ENCODE measurements at regions not wholly inside any gene's neighbourhood (a gene's known extent, or its start where the extent isn't known, plus 50 kb on each side); places are given as distances from the start of the nearest gene placed in this dataset.

GRCh38 chr9:27634879-27635278 lies 61.6 kb upstream of the C9orf72 start (continued):
- TF ChIP-seq, protein P1, sequence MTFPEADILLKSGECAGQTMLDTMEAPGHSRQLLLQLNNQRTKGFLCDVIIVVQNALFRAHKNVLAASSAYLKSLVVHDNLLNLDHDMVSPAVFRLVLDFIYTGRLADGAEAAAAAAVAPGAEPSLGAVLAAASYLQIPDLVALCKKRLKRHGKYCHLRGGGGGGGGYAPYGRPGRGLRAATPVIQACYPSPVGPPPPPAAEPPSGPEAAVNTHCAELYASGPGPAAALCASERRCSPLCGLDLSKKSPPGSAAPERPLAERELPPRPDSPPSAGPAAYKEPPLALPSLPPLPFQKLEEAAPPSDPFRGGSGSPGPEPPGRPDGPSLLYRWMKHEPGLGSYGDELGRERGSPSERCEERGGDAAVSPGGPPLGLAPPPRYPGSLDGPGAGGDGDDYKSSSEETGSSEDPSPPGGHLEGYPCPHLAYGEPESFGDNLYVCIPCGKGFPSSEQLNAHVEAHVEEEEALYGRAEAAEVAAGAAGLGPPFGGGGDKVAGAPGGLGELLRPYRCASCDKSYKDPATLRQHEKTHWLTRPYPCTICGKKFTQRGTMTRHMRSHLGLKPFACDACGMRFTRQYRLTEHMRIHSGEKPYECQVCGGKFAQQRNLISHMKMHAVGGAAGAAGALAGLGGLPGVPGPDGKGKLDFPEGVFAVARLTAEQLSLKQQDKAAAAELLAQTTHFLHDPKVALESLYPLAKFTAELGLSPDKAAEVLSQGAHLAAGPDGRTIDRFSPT (tag by site-specific recombination; IDR thresholded peaks at IDR 0.05) = no peak
- TF ChIP-seq ZNF121 (tag by site-specific recombination; IDR thresholded peaks at IDR 0.05) (no peak), ZSCAN5A (tag by site-specific recombination; IDR thresholded peaks at IDR 0.05) (no peak), GLIS2 (tag by site-specific recombination; IDR thresholded peaks at IDR 0.05) (no peak), ZNF18 (tag by site-specific recombination; IDR thresholded peaks at IDR 0.05) (no peak)
- TF ChIP-seq, protein P2, sequence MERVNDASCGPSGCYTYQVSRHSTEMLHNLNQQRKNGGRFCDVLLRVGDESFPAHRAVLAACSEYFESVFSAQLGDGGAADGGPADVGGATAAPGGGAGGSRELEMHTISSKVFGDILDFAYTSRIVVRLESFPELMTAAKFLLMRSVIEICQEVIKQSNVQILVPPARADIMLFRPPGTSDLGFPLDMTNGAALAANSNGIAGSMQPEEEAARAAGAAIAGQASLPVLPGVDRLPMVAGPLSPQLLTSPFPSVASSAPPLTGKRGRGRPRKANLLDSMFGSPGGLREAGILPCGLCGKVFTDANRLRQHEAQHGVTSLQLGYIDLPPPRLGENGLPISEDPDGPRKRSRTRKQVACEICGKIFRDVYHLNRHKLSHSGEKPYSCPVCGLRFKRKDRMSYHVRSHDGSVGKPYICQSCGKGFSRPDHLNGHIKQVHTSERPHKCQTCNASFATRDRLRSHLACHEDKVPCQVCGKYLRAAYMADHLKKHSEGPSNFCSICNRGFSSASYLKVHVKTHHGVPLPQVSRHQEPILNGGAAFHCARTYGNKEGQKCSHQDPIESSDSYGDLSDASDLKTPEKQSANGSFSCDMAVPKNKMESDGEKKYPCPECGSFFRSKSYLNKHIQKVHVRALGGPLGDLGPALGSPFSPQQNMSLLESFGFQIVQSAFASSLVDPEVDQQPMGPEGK (tag by site-specific recombination; IDR thresholded peaks at IDR 0.05) = no peak
- TF ChIP-seq, protein P3, sequence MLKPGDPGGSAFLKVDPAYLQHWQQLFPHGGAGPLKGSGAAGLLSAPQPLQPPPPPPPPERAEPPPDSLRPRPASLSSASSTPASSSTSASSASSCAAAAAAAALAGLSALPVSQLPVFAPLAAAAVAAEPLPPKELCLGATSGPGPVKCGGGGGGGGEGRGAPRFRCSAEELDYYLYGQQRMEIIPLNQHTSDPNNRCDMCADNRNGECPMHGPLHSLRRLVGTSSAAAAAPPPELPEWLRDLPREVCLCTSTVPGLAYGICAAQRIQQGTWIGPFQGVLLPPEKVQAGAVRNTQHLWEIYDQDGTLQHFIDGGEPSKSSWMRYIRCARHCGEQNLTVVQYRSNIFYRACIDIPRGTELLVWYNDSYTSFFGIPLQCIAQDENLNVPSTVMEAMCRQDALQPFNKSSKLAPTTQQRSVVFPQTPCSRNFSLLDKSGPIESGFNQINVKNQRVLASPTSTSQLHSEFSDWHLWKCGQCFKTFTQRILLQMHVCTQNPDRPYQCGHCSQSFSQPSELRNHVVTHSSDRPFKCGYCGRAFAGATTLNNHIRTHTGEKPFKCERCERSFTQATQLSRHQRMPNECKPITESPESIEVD (tag by site-specific recombination; IDR thresholded peaks at IDR 0.05) = no peak
- TF ChIP-seq, protein P4, sequence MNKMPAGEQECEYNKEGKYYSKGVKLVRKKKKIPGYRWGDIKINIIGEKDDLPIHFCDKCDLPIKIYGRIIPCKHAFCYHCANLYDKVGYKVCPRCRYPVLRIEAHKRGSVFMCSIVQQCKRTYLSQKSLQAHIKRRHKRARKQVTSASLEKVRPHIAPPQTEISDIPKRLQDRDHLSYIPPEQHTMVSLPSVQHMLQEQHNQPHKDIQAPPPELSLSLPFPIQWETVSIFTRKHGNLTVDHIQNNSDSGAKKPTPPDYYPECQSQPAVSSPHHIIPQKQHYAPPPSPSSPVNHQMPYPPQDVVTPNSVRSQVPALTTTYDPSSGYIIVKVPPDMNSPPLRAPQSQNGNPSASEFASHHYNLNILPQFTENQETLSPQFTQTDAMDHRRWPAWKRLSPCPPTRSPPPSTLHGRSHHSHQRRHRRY (tag by site-specific recombination; IDR thresholded peaks at IDR 0.05) = no peak
- TF ChIP-seq, protein P5, sequence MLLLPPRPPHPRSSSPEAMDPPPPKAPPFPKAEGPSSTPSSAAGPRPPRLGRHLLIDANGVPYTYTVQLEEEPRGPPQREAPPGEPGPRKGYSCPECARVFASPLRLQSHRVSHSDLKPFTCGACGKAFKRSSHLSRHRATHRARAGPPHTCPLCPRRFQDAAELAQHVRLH (tag by site-specific recombination; IDR thresholded peaks at IDR 0.05) = no peak
- TF ChIP-seq, protein P6, sequence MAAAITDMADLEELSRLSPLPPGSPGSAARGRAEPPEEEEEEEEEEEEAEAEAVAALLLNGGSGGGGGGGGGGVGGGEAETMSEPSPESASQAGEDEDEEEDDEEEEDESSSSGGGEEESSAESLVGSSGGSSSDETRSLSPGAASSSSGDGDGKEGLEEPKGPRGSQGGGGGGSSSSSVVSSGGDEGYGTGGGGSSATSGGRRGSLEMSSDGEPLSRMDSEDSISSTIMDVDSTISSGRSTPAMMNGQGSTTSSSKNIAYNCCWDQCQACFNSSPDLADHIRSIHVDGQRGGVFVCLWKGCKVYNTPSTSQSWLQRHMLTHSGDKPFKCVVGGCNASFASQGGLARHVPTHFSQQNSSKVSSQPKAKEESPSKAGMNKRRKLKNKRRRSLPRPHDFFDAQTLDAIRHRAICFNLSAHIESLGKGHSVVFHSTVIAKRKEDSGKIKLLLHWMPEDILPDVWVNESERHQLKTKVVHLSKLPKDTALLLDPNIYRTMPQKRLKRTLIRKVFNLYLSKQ (tag by site-specific recombination; IDR thresholded peaks at IDR 0.05; ENCODE audit: borderline replicate concordance) = no peak
- TF ChIP-seq, protein P7, sequence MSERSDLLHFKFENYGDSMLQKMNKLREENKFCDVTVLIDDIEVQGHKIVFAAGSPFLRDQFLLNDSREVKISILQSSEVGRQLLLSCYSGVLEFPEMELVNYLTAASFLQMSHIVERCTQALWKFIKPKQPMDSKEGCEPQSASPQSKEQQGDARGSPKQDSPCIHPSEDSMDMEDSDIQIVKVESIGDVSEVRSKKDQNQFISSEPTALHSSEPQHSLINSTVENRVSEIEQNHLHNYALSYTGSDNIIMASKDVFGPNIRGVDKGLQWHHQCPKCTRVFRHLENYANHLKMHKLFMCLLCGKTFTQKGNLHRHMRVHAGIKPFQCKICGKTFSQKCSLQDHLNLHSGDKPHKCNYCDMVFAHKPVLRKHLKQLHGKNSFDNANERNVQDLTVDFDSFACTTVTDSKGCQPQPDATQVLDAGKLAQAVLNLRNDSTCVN (tag by site-specific recombination; optimal IDR thresholded peaks at IDR 0.05) = no peak

GRCh38 chr9:27638716-27639115 lies 65.4 kb upstream of the C9orf72 start:
- Histone ChIP-seq H3K36me3 (ENCODE audit: control insufficient read depth in 2 of 2, insufficient read depth in 1 of 2, low read length in 2 of 2) (no peaks in the 10 kb centered on the region), H3K27ac (ENCODE audit: extremely low read depth, low read depth, low read length) (no peak overlapping the region), H3K4me1 (ENCODE audit: control insufficient read depth, insufficient read depth, low read length) (no peaks in the 10 kb centered on the region), H3K9me3 (ENCODE audit: control insufficient read depth, insufficient read depth, low read depth, low read length) (no peaks in the 10 kb centered on the region), H3K4me3 (ENCODE audit: low read depth, low read length) (no peak overlapping the region)
- CTCF ChIA-PET = no interaction called here
- POLR2A ChIA-PET = no interaction called here
- TF ChIP-seq, protein P8, sequence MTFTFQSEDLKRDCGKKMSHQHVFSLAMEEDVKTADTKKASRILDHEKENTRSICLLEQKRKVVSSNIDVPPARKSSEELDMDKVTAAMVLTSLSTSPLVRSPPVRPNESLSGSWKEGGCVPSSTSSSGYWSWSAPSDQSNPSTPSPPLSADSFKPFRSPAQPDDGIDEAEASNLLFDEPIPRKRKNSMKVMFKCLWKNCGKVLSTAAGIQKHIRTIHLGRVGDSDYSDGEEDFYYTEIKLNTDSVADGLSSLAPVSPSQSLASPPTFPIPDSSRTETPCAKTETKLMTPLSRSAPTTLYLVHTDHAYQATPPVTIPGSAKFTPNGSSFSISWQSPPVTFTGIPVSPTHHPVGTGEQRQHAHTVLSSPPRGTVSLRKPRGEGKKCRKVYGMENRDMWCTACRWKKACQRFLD (tag by site-specific recombination; IDR thresholded peaks at IDR 0.05) = no peak
- no peak for TF ChIP-seq OVOL3 (tag by site-specific recombination; IDR thresholded peaks at IDR 0.05)
- no peak for TF ChIP-seq ZNF610 (tag by site-specific recombination; IDR thresholded peaks at IDR 0.05; ENCODE audit: borderline replicate concordance)
- TF ChIP-seq EGR2 (tag by site-specific recombination; IDR thresholded peaks at IDR 0.05; ENCODE audit: low read depth) = no peak
- no peak for TF ChIP-seq ZNF76 (tag by site-specific recombination; IDR thresholded peaks at IDR 0.05; ENCODE audit: borderline replicate concordance, low read depth)
- TF ChIP-seq ZNF843 (tag by site-specific recombination; IDR thresholded peaks at IDR 0.05) = no peak
- TF ChIP-seq KLF16 (tag by site-specific recombination; IDR thresholded peaks at IDR 0.05) = no peak
- no peak for TF ChIP-seq ZNF221 (tag by site-specific recombination; IDR thresholded peaks at IDR 0.05; ENCODE audit: borderline replicate concordance)
- TF ChIP-seq ZFP3 (tag by site-specific recombination; IDR thresholded peaks at IDR 0.05; ENCODE audit: low read depth) = no peak
- no peak for TF ChIP-seq ZFP69B (tag by site-specific recombination; IDR thresholded peaks at IDR 0.05)
- TF ChIP-seq SCRT1 (tag by site-specific recombination; IDR thresholded peaks at IDR 0.05; ENCODE audit: borderline replicate concordance) = no peak

Data from HEK293 (cell line).